Loucy (cell line): ENCODE measurements at regions not wholly inside any gene's neighbourhood (a gene's known extent, or its start where the extent isn't known, plus 50 kb on each side); places are given as distances from the start of the nearest gene placed in this dataset.

Experiments
- H2AFZ ChIP-seq: fragments of 200-600 bp; sonication (generic); 2 replicates; pipeline ENCODE4 v1.6.0; 2016; ENCODE audit warnings: antibody characterized with exemption, mild to moderate bottlenecking, low read length, moderate library complexity
- H3F3A ChIP-seq: fragments of 200-600 bp; 2 replicates; pipeline ENCODE4 v1.6.0; 2016; ENCODE audit warnings: antibody characterized with exemption, low read depth, mild to moderate bottlenecking
- H3K27me3 ChIP-seq: fragments of 200-600 bp; sonication (generic); 2 replicates; pipeline ENCODE4 v1.6.1; 2014; ENCODE audit warnings: low read length, mild to moderate bottlenecking; ENCODE audit not compliant: insufficient read depth, poor library complexity, severe bottlenecking
- H3K36me3 ChIP-seq: fragments of 200-600 bp; sonication (generic); 2 replicates; pipeline ENCODE4 v1.6.1; 2016; ENCODE audit warnings: low read length; ENCODE audit not compliant: insufficient read depth
- H3K4me1 ChIP-seq: fragments of 200-600 bp; sonication (generic); 2 replicates; pipeline ENCODE4 v1.5.1; 2014; ENCODE audit warnings: low read length, mild to moderate bottlenecking; ENCODE audit not compliant: insufficient read depth, poor library complexity, severe bottlenecking
- H3K4me2 ChIP-seq: fragments of 200-600 bp; sonication (generic); 2 replicates; pipeline ENCODE4 v1.6.0; 2014; ENCODE audit warnings: antibody characterized with exemption, low read length, low read depth, mild to moderate bottlenecking; ENCODE audit not compliant: poor library complexity, severe bottlenecking
- H3K4me3 ChIP-seq: fragments of 200-600 bp; sonication (generic); 2 replicates; pipeline ENCODE4 v1.5.1; 2014; ENCODE audit warnings: low read length, mild to moderate bottlenecking, mixed read lengths; ENCODE audit not compliant: poor library complexity, severe bottlenecking
- H3K79me2 ChIP-seq: fragments of 200-600 bp; sonication (generic); 2 replicates; pipeline ENCODE4 v1.6.1; 2014; ENCODE audit warnings: low read length; ENCODE audit not compliant: insufficient read depth
- H3K9ac ChIP-seq: fragments of 200-600 bp; sonication (generic); 2 replicates; pipeline ENCODE4 v1.6.0; 2014; ENCODE audit warnings: mild to moderate bottlenecking, low read depth, low read length, moderate library complexity; ENCODE audit not compliant: poor library complexity, severe bottlenecking
- H3K9me2 ChIP-seq: fragments of 200-600 bp; sonication (generic); replicated peaks from 2 replicates; pipeline ENCODE4 v1.6.1; 2016; ENCODE audit warnings: low read depth, low read length, mixed read lengths
- H3K9me3 ChIP-seq: fragments of 200-600 bp; sonication (generic); 2 replicates; pipeline ENCODE4 v1.6.1; 2014; ENCODE audit warnings: mild to moderate bottlenecking, antibody characterized with exemption, low read length, low read depth; ENCODE audit not compliant: insufficient read depth
- H4K20me1 ChIP-seq: fragments of 200-600 bp; sonication (generic); 2 replicates; pipeline ENCODE4 v1.6.0; 2014; ENCODE audit warnings: antibody characterized with exemption, low read length, mild to moderate bottlenecking; ENCODE audit not compliant: insufficient read depth, poor library complexity, severe bottlenecking
- EZH2phosphoT487 ChIP-seq: fragments of 200-600 bp; IDR thresholded peaks from 2 replicates; pipeline ENCODE4 v1.6.1; 2018; ENCODE audit warnings: antibody characterized with exemption, mild to moderate bottlenecking, moderate library complexity, borderline replicate concordance
- TF ChIP-seq, protein P1 (sequence below): fragments of 200-600 bp; sonication (generic); conservative IDR thresholded peaks from 2 replicates; pipeline ENCODE4 v1.5.1; 2014; ENCODE audit warnings: mild to moderate bottlenecking, antibody characterized with exemption, low read length

DNA sequence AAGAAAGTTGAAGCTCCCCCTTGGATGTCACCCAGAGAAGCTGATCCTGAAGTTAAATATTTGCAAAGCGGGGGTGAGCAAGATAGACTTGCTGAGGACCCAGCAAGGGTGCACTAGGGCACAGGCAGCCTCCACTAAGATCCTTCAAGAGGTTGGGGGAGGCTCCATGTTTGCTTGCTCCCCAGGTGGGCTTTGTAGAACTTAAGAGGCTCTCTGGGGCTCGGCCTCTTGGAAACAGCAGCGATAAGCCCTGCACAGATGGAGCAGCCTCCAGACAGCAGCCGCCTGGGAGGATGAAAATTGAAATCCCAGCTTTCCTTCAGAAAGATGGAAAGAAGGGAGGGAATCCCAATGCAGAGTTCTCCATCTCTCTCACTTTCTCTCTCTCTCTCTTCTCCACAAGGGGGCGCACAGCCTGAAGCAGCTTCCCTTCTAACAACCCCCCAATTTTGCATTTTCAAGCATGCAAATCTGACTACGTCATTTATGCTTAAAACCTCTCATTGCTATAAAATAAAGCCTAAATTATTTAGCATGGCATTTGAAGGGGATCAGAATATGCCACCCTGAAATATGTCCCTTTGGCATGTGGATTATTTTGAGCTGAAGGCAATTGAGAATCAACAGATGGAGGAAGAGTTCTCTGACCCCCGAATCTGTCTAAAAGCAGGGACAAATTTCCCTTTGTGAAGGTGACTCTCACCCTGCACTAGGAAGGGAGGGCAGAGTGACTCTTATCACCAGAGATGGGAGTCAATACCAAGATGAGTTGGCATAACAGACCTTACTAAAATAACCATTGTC lies 185.7 kb upstream of the KLHL29 start:
- H3K4me2 ChIP-seq: no peak overlapping the region
- no peaks in the 10 kb centered on the region for H3K79me2 ChIP-seq
- H4K20me1 ChIP-seq: no peaks in the 10 kb centered on the region
- no peaks in the 10 kb centered on the region for H3K36me3 ChIP-seq
- peaks cover 13% of the 10 kb centered on the region for H3K4me1 ChIP-seq
- no peak overlapping the region for H3K9ac ChIP-seq
- TF ChIP-seq, protein P1, sequence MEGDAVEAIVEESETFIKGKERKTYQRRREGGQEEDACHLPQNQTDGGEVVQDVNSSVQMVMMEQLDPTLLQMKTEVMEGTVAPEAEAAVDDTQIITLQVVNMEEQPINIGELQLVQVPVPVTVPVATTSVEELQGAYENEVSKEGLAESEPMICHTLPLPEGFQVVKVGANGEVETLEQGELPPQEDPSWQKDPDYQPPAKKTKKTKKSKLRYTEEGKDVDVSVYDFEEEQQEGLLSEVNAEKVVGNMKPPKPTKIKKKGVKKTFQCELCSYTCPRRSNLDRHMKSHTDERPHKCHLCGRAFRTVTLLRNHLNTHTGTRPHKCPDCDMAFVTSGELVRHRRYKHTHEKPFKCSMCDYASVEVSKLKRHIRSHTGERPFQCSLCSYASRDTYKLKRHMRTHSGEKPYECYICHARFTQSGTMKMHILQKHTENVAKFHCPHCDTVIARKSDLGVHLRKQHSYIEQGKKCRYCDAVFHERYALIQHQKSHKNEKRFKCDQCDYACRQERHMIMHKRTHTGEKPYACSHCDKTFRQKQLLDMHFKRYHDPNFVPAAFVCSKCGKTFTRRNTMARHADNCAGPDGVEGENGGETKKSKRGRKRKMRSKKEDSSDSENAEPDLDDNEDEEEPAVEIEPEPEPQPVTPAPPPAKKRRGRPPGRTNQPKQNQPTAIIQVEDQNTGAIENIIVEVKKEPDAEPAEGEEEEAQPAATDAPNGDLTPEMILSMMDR: peak; percentile 81
- no peak for TF ChIP-seq EZH2phosphoT487
- no peaks in the 10 kb centered on the region for H3K9me3 ChIP-seq
- H3F3A ChIP-seq: no peaks in the 10 kb centered on the region
- no peak overlapping the region for H2AFZ ChIP-seq
- H3K4me3 ChIP-seq: no peak overlapping the region
- H3K27me3 ChIP-seq: no peaks in the 10 kb centered on the region
- no peaks in the 10 kb centered on the region for H3K9me2 ChIP-seq

DNA sequence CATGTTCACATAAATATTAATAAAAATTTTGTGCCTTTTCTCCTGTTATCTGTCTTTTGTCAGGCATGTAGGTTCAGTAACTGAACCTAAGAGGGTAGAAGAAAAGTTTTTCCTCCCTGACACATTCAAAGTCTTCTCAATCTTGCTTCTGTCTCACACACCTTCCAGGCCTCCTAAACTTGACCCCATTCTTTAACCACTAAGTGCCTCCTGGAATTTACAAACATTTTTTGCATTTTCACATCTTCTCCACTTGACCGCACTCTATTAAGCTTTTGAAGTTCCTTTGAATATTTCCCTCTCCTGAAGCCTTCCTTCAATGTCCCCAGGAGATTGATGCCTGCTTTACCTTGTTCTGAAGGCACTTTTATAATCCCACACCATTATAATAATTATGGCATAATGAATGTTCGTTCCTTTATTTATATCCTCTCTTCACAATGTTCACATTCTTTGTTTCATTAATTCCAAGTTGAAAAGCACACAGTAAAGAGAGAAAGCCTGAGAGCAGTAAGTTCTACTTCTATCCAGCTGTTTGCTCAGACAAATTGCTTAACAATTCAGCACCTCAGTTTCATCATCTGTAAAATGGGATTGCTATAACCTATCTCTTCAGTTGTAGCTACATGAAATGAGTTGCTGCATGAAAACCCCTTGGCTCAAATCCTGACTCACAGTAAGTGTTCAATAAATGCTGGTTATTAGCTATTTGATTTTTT lies 184.8 kb upstream of the KLHL29 start:
- no peaks in the 10 kb centered on the region for H4K20me1 ChIP-seq
- no peak overlapping the region for H3K4me2 ChIP-seq
- no peaks in the 10 kb centered on the region for H3K9me2 ChIP-seq
- no peak overlapping the region for H3K4me3 ChIP-seq
- no peak overlapping the region for H2AFZ ChIP-seq
- no peak overlapping the region for H3K9ac ChIP-seq
- no peaks in the 10 kb centered on the region for H3K36me3 ChIP-seq
- no peaks in the 10 kb centered on the region for H3K9me3 ChIP-seq
- peaks cover 13% of the 10 kb centered on the region for H3K4me1 ChIP-seq
- no peaks in the 10 kb centered on the region for H3K79me2 ChIP-seq
- TF ChIP-seq, protein P1: no peak
- TF ChIP-seq EZH2phosphoT487: no peak
- no peaks in the 10 kb centered on the region for H3F3A ChIP-seq
- no peaks in the 10 kb centered on the region for H3K27me3 ChIP-seq

DNA sequence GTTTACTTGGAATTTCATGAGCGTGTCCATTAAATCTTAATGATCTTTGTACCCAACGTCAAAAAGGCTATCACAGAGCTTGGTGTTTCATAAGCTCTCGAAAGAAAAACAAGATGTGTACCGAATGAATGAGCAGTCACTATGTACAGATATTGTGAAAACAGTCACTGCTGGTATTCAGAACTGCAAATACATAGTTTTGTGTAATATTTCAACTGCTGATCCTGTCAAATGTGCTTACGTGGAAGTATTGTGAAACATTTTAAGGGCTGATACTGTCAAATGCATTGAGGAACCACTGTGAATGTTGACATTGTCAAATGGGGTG lies 184.2 kb upstream of the KLHL29 start:
- H4K20me1 ChIP-seq: no peaks in the 10 kb centered on the region
- no peak overlapping the region for H3K4me3 ChIP-seq
- H3K4me2 ChIP-seq: no peak overlapping the region
- H3K9ac ChIP-seq: no peak overlapping the region
- no peaks in the 10 kb centered on the region for H3K9me3 ChIP-seq
- H3K9me2 ChIP-seq: no peaks in the 10 kb centered on the region
- no peaks in the 10 kb centered on the region for H3K27me3 ChIP-seq
- no peaks in the 10 kb centered on the region for H3K79me2 ChIP-seq
- H3K36me3 ChIP-seq: no peaks in the 10 kb centered on the region
- peaks cover 13% of the 10 kb centered on the region for H3K4me1 ChIP-seq
- no peaks in the 10 kb centered on the region for H3F3A ChIP-seq
- no peak overlapping the region for H2AFZ ChIP-seq
- TF ChIP-seq, protein P1: no peak
- TF ChIP-seq EZH2phosphoT487: no peak
